ENCODE measurements at regions not wholly inside any gene's neighbourhood (a gene's known extent, or its start where the extent isn't known, plus 50 kb on each side); places are given as distances from the start of the nearest gene placed in this dataset.
"Not testable (repeated sequence)": the region's sequence is repeated elsewhere in the genome, so short reads cannot be mapped to it uniquely, and the experiment has no call there.

DNA sequence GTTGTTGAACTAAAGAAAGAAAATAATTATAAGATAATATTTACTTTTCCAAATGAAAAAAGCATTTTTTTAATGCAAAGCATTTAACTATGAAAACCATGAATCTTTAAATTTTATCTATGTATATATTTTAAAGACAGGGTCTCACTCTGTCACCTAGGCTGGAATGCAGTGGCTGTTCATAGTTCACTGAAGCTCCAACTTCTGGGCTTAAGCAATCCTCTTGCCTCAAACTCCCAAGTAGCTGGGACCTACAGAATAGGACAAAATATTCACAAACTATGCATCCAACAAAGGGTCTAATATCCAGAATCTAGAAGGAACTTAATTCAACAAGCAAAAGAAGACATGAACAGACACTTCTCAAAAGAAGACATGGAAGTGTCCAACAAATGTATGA, 55.9 kb upstream of the ALB start:
- no peak for DNase-seq (ENCODE audit: missing footprints)
- intact Hi-C loops (cut with DNase I), result no loop called here

DNA sequence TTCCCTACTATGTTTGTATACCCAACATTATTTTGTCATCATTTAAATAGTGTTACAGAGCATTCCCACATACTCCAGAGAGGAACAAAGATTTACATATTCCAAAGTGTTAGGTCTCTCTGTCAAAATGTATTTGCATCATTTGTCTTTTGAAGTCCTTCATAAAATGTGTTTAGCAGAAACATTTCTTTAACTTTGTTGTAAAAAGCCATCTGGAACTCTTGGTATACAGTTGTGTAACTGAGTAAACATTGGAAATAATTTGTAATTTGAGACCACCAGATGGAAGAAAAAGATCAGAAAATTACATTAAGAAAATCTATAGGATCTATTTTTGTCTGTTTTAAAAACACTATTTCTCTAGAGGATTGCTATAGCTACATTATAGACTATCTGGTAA, 56.6 kb upstream of the ALB start:
- intact Hi-C loops (cut with DNase I), result no loop called here

More for the DNA sequence above, 55.9 kb upstream of the ALB start:
- no peak for ATAC-seq

DNA sequence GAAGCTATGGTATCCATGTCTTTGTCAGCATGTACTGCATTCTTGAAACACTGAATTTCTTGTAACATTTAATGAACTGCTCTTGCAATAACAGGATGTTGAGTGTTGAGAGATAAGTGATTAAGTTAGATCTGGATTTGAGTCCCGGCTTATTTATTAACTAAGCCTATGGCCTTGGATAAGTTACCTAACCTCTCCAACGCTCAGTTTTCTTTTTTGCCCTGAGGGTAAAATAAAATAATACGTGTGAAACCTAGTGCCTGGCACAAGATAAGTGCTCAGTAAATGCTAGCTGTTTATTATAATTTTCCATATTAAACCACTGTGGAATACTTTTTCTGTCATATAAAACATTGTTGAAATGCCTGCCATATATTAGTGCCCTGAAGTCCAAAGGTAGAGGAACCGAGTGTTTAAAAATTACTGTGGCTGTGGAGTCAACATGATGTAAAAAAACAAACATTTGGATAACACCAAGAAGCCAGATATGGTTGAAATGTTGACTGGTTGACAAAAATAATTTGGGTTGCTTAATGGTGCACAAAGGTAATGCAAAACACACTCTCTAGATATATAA, 58.6 kb upstream of the ALB start:
- ATAC-seq, result no peak
- intact Hi-C loops (cut with DNase I), result no loop called here
- DNase-seq (ENCODE audit: missing footprints), result no peak

More for the DNA sequence above, 56.6 kb upstream of the ALB start:
- ATAC-seq, result no peak
- no peak for DNase-seq (ENCODE audit: missing footprints)

DNA sequence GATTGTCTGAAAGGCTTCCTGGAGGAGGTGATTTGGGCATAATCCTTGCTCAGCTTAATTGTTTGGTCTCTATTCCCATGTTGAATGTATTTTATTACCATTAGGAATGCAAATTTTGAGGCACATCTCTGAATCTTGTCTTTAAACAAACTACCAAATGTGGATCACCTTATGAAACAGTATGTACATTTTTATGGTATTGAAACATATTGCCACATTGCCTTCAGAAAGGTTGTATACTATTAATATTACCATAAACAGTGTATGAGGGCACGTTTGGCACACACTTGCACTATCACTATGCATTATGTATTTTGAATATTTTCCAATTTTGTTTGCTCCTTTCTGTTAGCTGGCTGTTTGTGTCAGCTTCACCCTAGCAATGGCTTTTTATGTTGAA, 60.0 kb upstream of the ALB start:
- intact Hi-C loops (cut with DNase I), result no loop called here
- DNase-seq (ENCODE audit: missing footprints), result no peak
- ATAC-seq, result no peak

DNA sequence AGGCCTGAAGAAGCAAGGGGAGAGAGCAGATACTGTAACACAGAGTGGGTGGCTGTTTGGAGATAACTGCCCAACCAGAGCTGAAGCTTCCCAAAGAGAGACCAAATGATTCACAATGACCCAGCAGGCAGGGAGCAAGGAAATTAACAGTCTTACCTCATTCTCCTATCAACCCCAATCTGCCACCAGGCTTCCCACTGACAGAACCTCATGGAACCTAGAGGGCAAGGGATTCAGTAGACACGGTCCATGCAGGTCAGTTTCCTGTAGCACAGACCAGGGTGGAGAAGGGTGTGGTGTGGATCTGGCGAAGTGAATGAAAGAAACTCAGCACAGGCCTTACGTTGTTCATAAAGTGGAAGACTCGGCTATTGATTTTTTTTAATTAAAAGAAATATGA, 60.7 kb upstream of the ALB start:
- no peak for ATAC-seq
- no peak for DNase-seq (ENCODE audit: missing footprints)
- intact Hi-C loops (cut with DNase I), result no loop called here

DNA sequence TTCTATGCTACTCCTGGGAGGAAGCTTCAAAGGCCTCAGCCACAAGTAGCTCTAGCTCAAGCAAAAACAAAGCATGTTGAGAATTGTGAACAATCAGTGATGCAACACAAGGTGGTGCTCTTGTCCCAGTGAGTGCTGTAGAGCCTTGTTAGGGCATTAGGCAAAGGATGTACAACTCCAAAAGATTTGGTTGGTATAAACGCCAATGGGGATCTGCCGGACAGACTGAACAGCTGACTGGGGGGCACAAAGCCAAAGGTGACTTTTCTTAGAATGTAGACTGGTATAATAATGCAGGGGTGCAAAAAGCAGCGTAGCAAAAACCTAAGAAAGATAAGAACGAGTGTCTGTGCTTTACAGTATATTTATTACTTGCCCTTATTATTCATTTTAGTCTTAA, 62.6 kb upstream of the ALB start:
- intact Hi-C loops (cut with DNase I), result no loop called here
- DNase-seq (ENCODE audit: missing footprints), result no peak
- no peak for ATAC-seq

DNA sequence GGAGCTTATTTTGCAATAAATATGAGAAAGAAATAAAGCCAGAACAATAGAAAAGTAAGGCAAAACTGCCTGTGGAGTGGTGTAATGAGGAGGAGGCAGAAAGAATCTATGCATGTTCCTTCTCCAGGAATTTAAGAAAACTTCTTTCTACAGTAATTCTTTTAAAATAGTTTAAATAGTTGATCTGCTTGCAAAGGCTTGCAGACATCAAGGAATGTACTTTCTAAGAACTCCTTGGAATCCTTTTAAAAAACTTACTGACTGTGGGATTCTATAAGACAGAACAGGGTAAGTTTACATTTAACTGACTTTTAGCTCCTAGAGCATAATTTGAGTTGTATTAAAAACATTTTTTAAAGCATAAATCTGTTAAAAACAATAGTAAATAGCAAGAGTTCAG, 63.2 kb upstream of the ALB start:
- intact Hi-C loops (cut with DNase I), result no loop called here
- DNase-seq (ENCODE audit: missing footprints), result no peak
- no peak for ATAC-seq

DNA sequence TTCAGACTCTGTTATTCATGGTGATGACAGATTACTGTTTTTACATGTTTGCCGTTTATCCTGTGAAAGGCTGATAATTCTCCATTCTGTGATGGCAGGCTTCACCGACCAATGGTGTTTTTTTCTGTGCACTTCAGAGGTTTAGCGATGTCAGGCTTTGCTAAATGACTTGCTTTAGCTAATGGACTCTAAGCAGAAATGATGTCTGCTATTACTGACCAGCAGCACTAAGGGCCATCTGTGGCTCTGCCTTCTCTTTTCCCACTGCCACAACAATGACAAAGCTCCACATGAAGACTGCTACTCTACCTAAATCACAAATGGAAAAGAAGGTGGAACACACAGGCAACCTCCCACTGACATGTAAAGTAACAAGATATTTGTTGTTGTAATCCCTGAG, 68.4 kb upstream of the ALB start:
- ATAC-seq (no peak), DNase-seq (ENCODE audit: missing footprints) (no peak)
- intact Hi-C loops (cut with DNase I), result no loop called here

DNA sequence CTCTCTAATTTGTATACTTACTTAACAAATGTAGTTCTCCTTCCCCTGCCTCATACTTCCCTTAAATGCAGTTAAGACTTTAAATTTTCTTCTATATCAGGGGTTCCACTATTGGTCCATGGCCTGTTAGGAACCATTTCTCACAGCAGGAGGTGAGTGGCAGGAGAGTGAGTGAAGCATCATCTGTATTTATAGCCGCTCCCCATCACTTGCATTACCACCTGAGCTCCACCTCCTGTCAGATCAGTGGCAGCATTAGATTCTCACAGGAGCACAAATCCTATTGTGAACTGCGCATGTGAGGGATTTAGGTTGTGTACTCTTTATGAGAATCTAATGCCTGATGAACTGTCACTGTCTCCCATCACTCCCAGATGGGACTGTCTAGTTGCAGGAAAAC, 72.1 kb upstream of the ALB start:
- ATAC-seq; DNase-seq (ENCODE audit: missing footprints); intact Hi-C loops (cut with DNase I): not testable (repeated sequence)

DNA sequence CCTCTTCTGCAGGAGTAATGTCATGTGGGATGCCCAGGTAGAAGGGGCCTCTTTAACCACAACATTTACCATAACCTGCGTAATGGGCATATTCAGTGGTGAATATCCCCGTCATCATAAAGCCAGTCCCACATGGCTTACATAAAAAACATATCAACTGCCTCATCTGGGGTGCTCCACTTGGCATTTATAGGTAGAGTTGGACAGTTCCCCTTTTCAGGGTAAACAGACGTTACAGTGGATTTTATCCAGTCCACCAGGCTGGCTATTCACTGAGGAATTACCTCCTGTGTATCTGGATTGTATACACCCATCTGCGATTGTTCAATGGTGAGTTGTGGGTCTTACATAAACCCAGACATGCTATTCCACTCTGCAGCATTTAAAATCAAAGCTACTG, 70.7 kb upstream of the ANKRD17 start:
- no peak for ATAC-seq
- intact Hi-C loops (cut with DNase I), result no loop called here
- DNase-seq (ENCODE audit: missing footprints), result no peak

DNA sequence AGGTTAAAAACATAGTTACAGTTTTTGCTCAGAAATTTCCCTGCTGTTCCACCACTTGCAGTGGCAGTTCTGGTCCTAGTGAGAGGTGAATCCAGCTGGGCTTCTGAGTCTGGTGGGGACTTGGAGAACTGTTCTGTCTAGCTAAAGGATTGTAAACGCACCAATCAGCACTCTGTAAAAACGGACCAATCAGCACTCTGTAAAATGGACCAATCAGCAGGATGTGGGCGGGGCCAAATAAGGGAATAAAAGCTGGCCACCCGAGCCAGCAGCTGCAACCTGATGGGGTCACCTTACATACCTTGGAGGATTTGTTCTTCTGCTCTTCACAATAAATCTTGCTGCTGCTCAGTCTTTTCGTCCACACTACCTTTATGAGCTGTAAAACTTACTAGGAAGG, 67.2 kb upstream of the ANKRD17 start:
- DNase-seq (ENCODE audit: missing footprints); intact Hi-C loops (cut with DNase I); ATAC-seq: not testable (repeated sequence)

DNA sequence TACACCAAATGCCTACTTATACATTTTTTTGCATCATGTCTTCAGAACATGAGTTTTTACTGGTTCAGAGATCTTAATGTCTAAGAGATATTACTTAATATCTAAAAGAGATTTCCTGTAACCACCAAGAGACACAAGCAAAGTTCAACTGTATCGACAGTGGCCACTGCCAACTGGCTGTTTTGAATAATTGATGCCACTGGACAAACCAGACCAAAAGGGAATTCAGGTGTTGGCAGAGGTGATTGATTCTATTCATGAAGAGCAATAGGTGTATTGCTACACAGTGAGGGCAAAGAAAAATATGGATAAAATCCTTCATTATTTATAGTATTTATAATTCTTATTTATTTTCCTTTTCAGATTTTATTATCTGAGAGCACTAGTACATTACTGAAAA, 58.5 kb upstream of the ANKRD17 start:
- intact Hi-C loops (cut with DNase I), result loop anchor here (10.0 kb wide), 1 partner anchor 818 kb away; no protein-coding TSS in a partner anchor
- ATAC-seq (no peak), DNase-seq (ENCODE audit: missing footprints) (no peak)

DNA sequence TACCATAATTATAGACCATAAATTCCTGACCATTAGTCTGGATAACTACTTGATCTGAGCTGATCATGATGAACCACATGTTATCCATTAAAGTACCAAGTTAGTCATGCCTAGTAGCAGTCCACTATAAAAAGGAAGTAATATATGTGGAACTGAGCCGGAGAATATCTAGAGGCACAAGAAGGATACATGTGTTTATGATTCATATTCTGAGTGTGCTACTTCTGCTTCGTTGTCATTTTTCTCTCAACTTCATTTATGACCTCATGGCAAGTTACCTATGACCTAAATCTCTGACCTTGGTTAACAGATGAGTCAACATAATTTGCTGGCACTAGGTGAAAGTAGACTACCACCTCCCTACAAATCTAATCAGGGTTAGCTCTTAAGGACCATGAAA, 56.5 kb upstream of the ANKRD17 start:
- ATAC-seq, result no peak
- intact Hi-C loops (cut with DNase I), result loop anchor here (10.0 kb wide), 1 partner anchor 820 kb away; no protein-coding TSS in a partner anchor
- DNase-seq (ENCODE audit: missing footprints), result no peak

DNA sequence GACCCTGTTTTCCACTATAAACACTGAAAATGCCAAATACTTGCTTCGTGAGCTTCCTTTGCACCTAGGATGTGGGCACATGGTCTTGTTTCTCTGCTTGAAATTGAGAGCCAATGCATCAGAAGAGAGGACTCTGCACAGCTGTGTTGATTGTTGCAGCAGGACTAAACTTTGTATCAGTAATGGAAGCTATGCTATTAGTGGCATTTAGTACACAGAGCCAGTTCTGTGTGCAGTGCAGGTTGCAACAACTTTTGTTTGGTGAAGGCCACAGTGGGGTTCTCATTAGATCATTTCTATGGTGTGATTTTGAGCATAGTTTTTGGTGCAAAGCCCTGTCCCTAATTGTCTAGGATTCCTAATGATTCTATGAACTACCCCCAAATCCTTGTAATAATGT, 54.4 kb upstream of the ANKRD17 start:
- DNase-seq (ENCODE audit: missing footprints) (no peak), ATAC-seq (no peak)
- intact Hi-C loops (cut with DNase I), result loop anchor here (10.0 kb wide), 1 partner anchor 822 kb away; no protein-coding TSS in a partner anchor

DNA sequence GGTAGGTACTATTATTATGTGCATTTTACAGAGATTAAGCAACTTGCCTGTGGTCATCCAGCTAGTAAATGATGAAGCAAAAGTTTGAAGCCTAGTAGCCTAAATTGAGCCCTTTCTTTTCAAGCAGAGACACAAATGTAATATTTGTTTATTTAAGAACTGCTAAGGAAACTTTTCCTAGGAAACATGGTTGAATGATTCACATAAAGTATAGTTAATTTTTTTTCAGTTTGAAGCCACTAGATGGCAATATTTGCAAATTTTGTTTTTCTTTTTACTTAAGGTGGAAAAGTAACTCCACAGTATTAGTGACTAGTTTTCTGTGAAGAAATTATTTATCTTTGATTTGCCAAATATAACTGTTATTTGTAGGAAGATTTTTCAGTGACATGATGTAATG, 52.8 kb upstream of the ANKRD17 start:
- intact Hi-C loops (cut with DNase I), result loop anchor here (10.0 kb wide), 1 partner anchor 823 kb away; no protein-coding TSS in a partner anchor
- DNase-seq (ENCODE audit: missing footprints) (no peak), ATAC-seq (no peak)

DNA sequence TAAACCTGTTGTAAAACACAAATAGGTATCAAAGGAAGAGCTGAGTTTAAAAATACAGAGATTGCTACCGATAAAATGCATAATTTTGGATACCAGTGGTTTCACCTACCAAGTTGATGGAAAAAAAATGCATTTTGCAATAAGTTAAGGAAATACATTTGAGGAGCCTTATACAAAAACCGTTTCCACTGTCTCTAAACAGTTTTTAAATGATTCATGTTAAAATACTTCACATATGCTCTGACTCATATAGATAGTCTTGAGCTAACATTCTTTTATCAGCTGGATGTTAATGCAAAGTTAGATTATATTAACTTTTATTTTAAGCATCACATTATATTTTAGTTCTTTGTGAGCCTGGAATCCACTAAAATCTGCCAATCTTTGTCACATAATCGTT, 50.6 kb upstream of the ANKRD17 start:
- intact Hi-C loops (cut with DNase I), result no loop called here
- no peak for DNase-seq (ENCODE audit: missing footprints)
- no peak for ATAC-seq

All from Right ventricle myocardium inferior (tissue), 1 donor.